GM12878 (cell line): ENCODE measurements at regions not wholly inside any gene's neighbourhood (a gene's known extent, or its start where the extent isn't known, plus 50 kb on each side); places are given as distances from the start of the nearest gene placed in this dataset.

Experiments used
- ATF7 ChIP-seq: fragments of 450-650 bp; IDR thresholded peaks from 2 replicates; pipeline ENCODE4 v1.6.1; 2016; ENCODE audit warnings: low read depth, mild to moderate bottlenecking
- CTCF ChIP-seq, 3 experiments: IDR thresholded peaks in 2 of 3; conservative IDR thresholded peaks in 1 of 3; 2 replicates each; pipeline ENCODE4 v1.5.1; 2011; ENCODE audit warnings: low read depth in 3 of 3, low read length in 3 of 3, mild to moderate bottlenecking in 3 of 3, control low read depth in 2 of 3, moderate library complexity in 2 of 3, inconsistent platforms in 1 of 3, mixed read lengths in 1 of 3; ENCODE audit not compliant: control insufficient read depth in 2 of 3, insufficient read depth in 1 of 3; ENCODE audit errors: extremely low read depth in 1 of 3
- EZH2 ChIP-seq: IDR thresholded peaks from 2 replicates; pipeline ENCODE4 v1.6.1; 2012; ENCODE audit warnings: low read depth, mild to moderate bottlenecking, control low read depth, inconsistent platforms, low read length, borderline replicate concordance; ENCODE audit not compliant: control insufficient read depth
- TF ChIP-seq, protein P1 (sequence below): IDR thresholded peaks from 2 replicates; pipeline ENCODE4 v1.6.1; 2011; ENCODE audit warnings: borderline replicate concordance, low read depth, mild to moderate bottlenecking, moderate library complexity, low read length; ENCODE audit not compliant: insufficient read depth, poor library complexity, severe bottlenecking
- TF ChIP-seq, protein P2 (sequence below): fragments of 450-650 bp; IDR thresholded peaks from 2 replicates; pipeline ENCODE4 v1.6.1; 2016; ENCODE audit warnings: mild to moderate bottlenecking, moderate library complexity, borderline replicate concordance

- TF ChIP-seq, protein P1, sequence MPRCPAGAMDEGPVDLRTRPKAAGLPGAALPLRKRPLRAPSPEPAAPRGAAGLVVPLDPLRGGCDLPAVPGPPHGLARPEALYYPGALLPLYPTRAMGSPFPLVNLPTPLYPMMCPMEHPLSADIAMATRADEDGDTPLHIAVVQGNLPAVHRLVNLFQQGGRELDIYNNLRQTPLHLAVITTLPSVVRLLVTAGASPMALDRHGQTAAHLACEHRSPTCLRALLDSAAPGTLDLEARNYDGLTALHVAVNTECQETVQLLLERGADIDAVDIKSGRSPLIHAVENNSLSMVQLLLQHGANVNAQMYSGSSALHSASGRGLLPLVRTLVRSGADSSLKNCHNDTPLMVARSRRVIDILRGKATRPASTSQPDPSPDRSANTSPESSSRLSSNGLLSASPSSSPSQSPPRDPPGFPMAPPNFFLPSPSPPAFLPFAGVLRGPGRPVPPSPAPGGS: no peak
- TF ChIP-seq ATF7 (no peak), CTCF (IDR thresholded peaks at IDR 0.05 in 2 of 3, conservative IDR thresholded peaks at IDR 0.05 in 1 of 3; ENCODE audit: control insufficient read depth in 2 of 3, extremely low read depth in 1 of 3, insufficient read depth in 1 of 3, low read depth in 3 of 3, low read length in 3 of 3) (no peak), EZH2 (no peak)
- TF ChIP-seq, protein P2, sequence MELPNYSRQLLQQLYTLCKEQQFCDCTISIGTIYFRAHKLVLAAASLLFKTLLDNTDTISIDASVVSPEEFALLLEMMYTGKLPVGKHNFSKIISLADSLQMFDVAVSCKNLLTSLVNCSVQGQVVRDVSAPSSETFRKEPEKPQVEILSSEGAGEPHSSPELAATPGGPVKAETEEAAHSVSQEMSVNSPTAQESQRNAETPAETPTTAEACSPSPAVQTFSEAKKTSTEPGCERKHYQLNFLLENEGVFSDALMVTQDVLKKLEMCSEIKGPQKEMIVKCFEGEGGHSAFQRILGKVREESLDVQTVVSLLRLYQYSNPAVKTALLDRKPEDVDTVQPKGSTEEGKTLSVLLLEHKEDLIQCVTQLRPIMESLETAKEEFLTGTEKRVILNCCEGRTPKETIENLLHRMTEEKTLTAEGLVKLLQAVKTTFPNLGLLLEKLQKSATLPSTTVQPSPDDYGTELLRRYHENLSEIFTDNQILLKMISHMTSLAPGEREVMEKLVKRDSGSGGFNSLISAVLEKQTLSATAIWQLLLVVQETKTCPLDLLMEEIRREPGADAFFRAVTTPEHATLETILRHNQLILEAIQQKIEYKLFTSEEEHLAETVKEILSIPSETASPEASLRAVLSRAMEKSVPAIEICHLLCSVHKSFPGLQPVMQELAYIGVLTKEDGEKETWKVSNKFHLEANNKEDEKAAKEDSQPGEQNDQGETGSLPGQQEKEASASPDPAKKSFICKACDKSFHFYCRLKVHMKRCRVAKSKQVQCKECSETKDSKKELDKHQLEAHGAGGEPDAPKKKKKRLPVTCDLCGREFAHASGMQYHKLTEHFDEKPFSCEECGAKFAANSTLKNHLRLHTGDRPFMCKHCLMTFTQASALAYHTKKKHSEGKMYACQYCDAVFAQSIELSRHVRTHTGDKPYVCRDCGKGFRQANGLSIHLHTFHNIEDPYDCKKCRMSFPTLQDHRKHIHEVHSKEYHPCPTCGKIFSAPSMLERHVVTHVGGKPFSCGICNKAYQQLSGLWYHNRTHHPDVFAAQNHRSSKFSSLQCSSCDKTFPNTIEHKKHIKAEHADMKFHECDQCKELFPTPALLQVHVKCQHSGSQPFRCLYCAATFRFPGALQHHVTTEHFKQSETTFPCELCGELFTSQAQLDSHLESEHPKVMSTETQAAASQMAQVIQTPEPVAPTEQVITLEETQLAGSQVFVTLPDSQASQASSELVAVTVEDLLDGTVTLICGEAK: no peak
Observed at GRCh38 chr5:155697236-155697635, 629.7 kb upstream of the SGCD start (continued).
